H1 (cell line): ENCODE measurements at regions not wholly inside any gene's neighbourhood (a gene's known extent, or its start where the extent isn't known, plus 50 kb on each side); places are given as distances from the start of the nearest gene placed in this dataset.

Experiments
- CTCF ChIA-PET: fragments of 300-600 bp; sonication (Branson Sonifier 250); formaldehyde crosslinking; loops from one replicate; lab custom pipeline; 2021; ENCODE audit not compliant: partially characterized antibody; lab: Charles Lee
- POLR2A ChIA-PET: fragments of 300-600 bp; sonication (Branson Sonifier 250); formaldehyde crosslinking; loops from one replicate; lab custom pipeline; 2021; ENCODE audit warnings: inconsistent platforms; ENCODE audit not compliant: partially characterized antibody; lab: Charles Lee
- DNase-seq, 2 experiments: peaks; one replicate each; pipeline versions ENCODE4 v3.0.0 to v3.0.0-alpha.2; 2010 to 2022; ENCODE audit warnings: low spot score in 2 of 2, low read depth in 1 of 2, mixed read lengths in 1 of 2
- FAIRE-seq: peaks from 2 replicates; lab custom pipeline; 2011; peaks lifted over from hg19 to GRCh38; lab: Jason Lieb, UNC
- H2AFZ ChIP-seq: 2 replicates; pipeline ENCODE4 v1.8.1; 2012; ENCODE audit warnings: low read length, inconsistent platforms
- H2AK5ac ChIP-seq: 2 replicates; pipeline ENCODE4 v1.6.1; 2013; ENCODE audit warnings: low read depth, low read length
- H2BK120ac ChIP-seq: replicated peaks from 2 replicates; pipeline ENCODE3; 2013; ENCODE audit warnings: low read depth, low read length, inconsistent platforms
- H2BK12ac ChIP-seq: 2 replicates; pipeline ENCODE4 v1.6.1; 2013; ENCODE audit warnings: low read depth, low read length
- H2BK15ac ChIP-seq: 2 replicates; pipeline ENCODE4 v1.6.1; 2013; ENCODE audit warnings: low read length
- H2BK20ac ChIP-seq: 2 replicates; pipeline ENCODE4 v1.6.1; 2013; ENCODE audit warnings: low read length
- H2BK5ac ChIP-seq: 2 replicates; pipeline ENCODE4 v1.6.1; 2013; ENCODE audit warnings: low read depth, low read length
- H3K14ac ChIP-seq: 2 replicates; pipeline ENCODE4 v1.6.1; 2013; ENCODE audit warnings: inconsistent platforms; ENCODE audit not compliant: insufficient read length
- H3K18ac ChIP-seq: 2 replicates; pipeline ENCODE4 v1.6.1; 2013; ENCODE audit warnings: low read length; ENCODE audit errors: extremely low read depth
- H3K23ac ChIP-seq: 2 replicates; pipeline ENCODE4 v1.6.1; 2013; ENCODE audit warnings: inconsistent platforms; ENCODE audit not compliant: insufficient read length
- H3K23me2 ChIP-seq: 2 replicates; pipeline ENCODE4 v1.6.1; 2013; ENCODE audit warnings: low read depth, low read length
- H3K27ac ChIP-seq: 2 replicates; pipeline ENCODE4 v1.6.1; 2011; ENCODE audit warnings: low read depth, low read length, inconsistent platforms
- H3K27me3 ChIP-seq, 4 experiments: replicated peaks in 1 of 4; 1 replicate in 1 of 4; 2 replicates in 3 of 4; pipeline versions ENCODE4 v1.6.1 to v1.8.1; 2011 to 2013; ENCODE audit warnings: low read length in 3 of 4, mild to moderate bottlenecking in 3 of 4, inconsistent platforms in 2 of 4, mixed read lengths in 2 of 4, moderate library complexity in 1 of 4; ENCODE audit not compliant: control insufficient read depth in 3 of 4, insufficient read depth in 3 of 4; ENCODE audit errors: extremely low read depth in 1 of 4
- H3K36me3 ChIP-seq, 4 experiments: 2 replicates each; pipeline versions ENCODE4 v1.6.1 to v1.8.1; 2011 to 2013; ENCODE audit warnings: mild to moderate bottlenecking in 4 of 4, low read length in 3 of 4, moderate library complexity in 2 of 4, control low read depth in 1 of 4, inconsistent platforms in 1 of 4; ENCODE audit not compliant: insufficient read depth in 4 of 4, control insufficient read depth in 2 of 4
- H3K4ac ChIP-seq: replicated peaks from 2 replicates; pipeline ENCODE3; 2013; ENCODE audit warnings: low read length, low read depth, mixed read lengths, inconsistent platforms; ENCODE audit not compliant: insufficient read length
- H3K4me1 ChIP-seq, 4 experiments: replicated peaks in 1 of 4; 1 replicate in 1 of 4; 2 replicates in 3 of 4; pipeline versions ENCODE4 v1.6.1 to v1.8.1; 2011 to 2013; ENCODE audit warnings: low read length in 3 of 4, inconsistent platforms in 2 of 4, mixed read lengths in 1 of 4; ENCODE audit not compliant: insufficient read depth in 4 of 4, control insufficient read depth in 3 of 4
- H3K4me2 ChIP-seq, 2 experiments: 2 replicates each; pipeline versions ENCODE4 v1.6.1 to v1.8.1; 2011 to 2013; ENCODE audit warnings: low read depth in 2 of 2, low read length in 2 of 2, control low read depth in 1 of 2, inconsistent platforms in 1 of 2, mild to moderate bottlenecking in 1 of 2; ENCODE audit not compliant: insufficient read depth in 1 of 2
- H3K4me3 ChIP-seq, 4 experiments: fragments of 200-600, 300-600 bp in 1 of 4; sonication (generic), shearing (Covaris generic), sonication (Bioruptor Twin) in 1 of 4; 2 replicates each; pipeline versions ENCODE4 v1.5.1 to v1.8.1; 2011 to 2016; ENCODE audit warnings: low read length in 4 of 4, low read depth in 3 of 4, control low read depth in 2 of 4, inconsistent platforms in 2 of 4, mild to moderate bottlenecking in 2 of 4, mixed read lengths in 1 of 4, moderate library complexity in 1 of 4; ENCODE audit not compliant: insufficient read depth in 2 of 4; ENCODE audit errors: extremely low read depth in 1 of 4
- H3K56ac ChIP-seq: replicated peaks from 2 replicates; pipeline ENCODE3; 2013; ENCODE audit warnings: low read depth, mild to moderate bottlenecking, mixed read lengths, low read length, inconsistent platforms; ENCODE audit not compliant: insufficient read length
- H3K79me1 ChIP-seq: 2 replicates; pipeline ENCODE4 v1.6.1; 2013; ENCODE audit warnings: low read depth, low read length, control low read depth
- H3K79me2 ChIP-seq, 2 experiments: 2 replicates each; pipeline versions ENCODE4 v1.6.1 to v1.8.1; 2012 to 2013; ENCODE audit warnings: low read length in 2 of 2, mild to moderate bottlenecking in 2 of 2, inconsistent platforms in 1 of 2; ENCODE audit not compliant: insufficient read depth in 2 of 2, control insufficient read depth in 1 of 2
- H3K9ac ChIP-seq, 4 experiments: replicated peaks in 1 of 4; 1 replicate in 1 of 4; 2 replicates in 3 of 4; pipeline versions ENCODE4 v1.6.1 to v1.8.1; 2011 to 2013; ENCODE audit warnings: low read depth in 3 of 4, low read length in 3 of 4, control low read depth in 2 of 4, mild to moderate bottlenecking in 2 of 4, moderate library complexity in 2 of 4, inconsistent platforms in 1 of 4; ENCODE audit errors: extremely low read depth in 1 of 4
- H3K9me3 ChIP-seq, 2 experiments: 2 replicates each; pipeline versions ENCODE4 v1.6.1 to v1.8.1; 2012 to 2013; ENCODE audit warnings: mild to moderate bottlenecking in 2 of 2, moderate library complexity in 2 of 2, control low read depth in 1 of 2, inconsistent platforms in 1 of 2, low read depth in 1 of 2, low read length in 1 of 2, mixed read lengths in 1 of 2; ENCODE audit not compliant: insufficient read depth in 2 of 2
- H4K20me1 ChIP-seq, 2 experiments: replicated peaks in 1 of 2; 2 replicates each; pipeline versions ENCODE3 to v1.8.1; 2011 to 2013; ENCODE audit warnings: inconsistent platforms in 2 of 2, low read length in 2 of 2, mild to moderate bottlenecking in 1 of 2; ENCODE audit not compliant: insufficient read depth in 2 of 2, control insufficient read depth in 1 of 2
- H4K5ac ChIP-seq: 2 replicates; pipeline ENCODE4 v1.6.1; 2013; ENCODE audit warnings: low read length, low read depth, mixed read lengths, inconsistent platforms; ENCODE audit not compliant: insufficient read length
- H4K8ac ChIP-seq: 2 replicates; pipeline ENCODE4 v1.8.0; 2013; ENCODE audit warnings: mild to moderate bottlenecking, moderate library complexity, low read length, inconsistent platforms; ENCODE audit not compliant: insufficient read depth; ENCODE audit errors: extremely low read depth
- H4K91ac ChIP-seq: replicated peaks from 2 replicates; pipeline ENCODE3; 2013; ENCODE audit warnings: low read length, mixed read lengths, inconsistent platforms; ENCODE audit not compliant: insufficient read length
- ASH2L ChIP-seq: fragments of 200-600, 300-600 bp; sonication (generic); IDR thresholded peaks from one replicate; pipeline ENCODE4 v1.7.1; 2017; ENCODE audit warnings: low read length
- ATF3 ChIP-seq: IDR thresholded peaks from 2 replicates; pipeline ENCODE4 v1.6.1; 2011; ENCODE audit warnings: low read depth, mild to moderate bottlenecking, low read length; ENCODE audit not compliant: insufficient read depth
- WGBS, 2 experiments: shearing (Covaris generic) in 1 of 2; methylation state at CpG; one replicate each; pipeline versions ENCODE4 v1.1.6 to v1.1.7; 2013 to 2015; ENCODE audit warnings: low lambda C conversion rate in 2 of 2, mixed read lengths in 2 of 2, inconsistent platforms in 1 of 2, low coverage in 1 of 2, missing lambda C conversion rate in 1 of 2; ENCODE audit not compliant: insufficient replicate concordance in 2 of 2, insufficient coverage in 1 of 2, insufficient read length in 1 of 2; ENCODE audit errors: extremely low coverage in 1 of 2, missing lambda C conversion rate in 1 of 2; 5-methylcytosine and 5-hydroxymethylcytosine counted together

- ChIA-PET POLR2A (no interaction called here), CTCF (no interaction called here)
- Histone ChIP-seq H3K27ac (no peak overlapping the region), H2AK5ac (no peak overlapping the region), H2BK12ac (no peak overlapping the region), H3K18ac (no peak overlapping the region), H4K8ac (no peak overlapping the region), H2AFZ (no peak overlapping the region), H3K9ac (no peak overlapping the region), H2BK120ac (no peak overlapping the region), H3K27me3 (no peaks in the 10 kb centered on the region), H3K4ac (no peak overlapping the region), H3K4me3 (no peak overlapping the region), H3K4me1 (no peaks in the 10 kb centered on the region), H4K5ac (no peak overlapping the region), H2BK20ac (no peak overlapping the region), H4K20me1 (no peaks in the 10 kb centered on the region), H3K14ac (no peak overlapping the region), H3K4me2 (no peak overlapping the region), H3K36me3 (no peaks in the 10 kb centered on the region), H3K23ac (no peak overlapping the region), H3K23me2 (no peaks in the 10 kb centered on the region), H2BK5ac (no peak overlapping the region), H3K56ac (no peak overlapping the region), H3K9me3 (no peaks in the 10 kb centered on the region), H3K79me1 (no peaks in the 10 kb centered on the region), H2BK15ac (no peak overlapping the region), H3K79me2 (no peaks in the 10 kb centered on the region), H4K91ac (no peak overlapping the region)
- TF ChIP-seq ATF3 (no peak), ASH2L (no peak)
- 78% methylated on average over 3 of the region's 3 CpGs; no CpG with 5 or more reads in 1 of the 2 experiments for WGBS, 2 experiments
- FAIRE-seq, result no peak
- no peak for DNase-seq
Measured at GRCh38 chr2:140178234-140178633, 1398.0 kb upstream of the NXPH2 start.
